ENCODE measurements at regions not wholly inside any gene's neighbourhood (a gene's known extent, or its start where the extent isn't known, plus 50 kb on each side); places are given as distances from the start of the nearest gene placed in this dataset.

DNA sequence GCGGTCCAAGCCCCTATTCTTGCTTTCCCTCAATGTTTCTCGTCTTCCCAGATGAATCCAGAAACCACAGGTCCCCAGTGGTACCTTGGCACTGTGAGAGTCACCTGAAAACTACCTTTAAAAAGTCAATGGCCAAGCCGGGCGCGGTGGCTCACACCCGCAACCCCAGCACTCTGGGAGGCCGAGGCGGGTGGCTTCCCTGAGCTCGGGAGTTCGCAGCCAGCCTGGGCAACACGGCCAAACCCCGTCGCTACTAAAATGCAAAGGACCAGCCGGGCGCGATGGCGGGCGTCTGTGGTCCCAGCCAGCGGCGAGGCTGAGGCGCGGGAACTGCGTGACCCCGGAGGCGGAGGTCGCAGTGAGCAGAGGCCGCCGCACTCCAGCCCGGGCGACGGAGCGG lies 285.9 kb downstream of the CHL1 start:
- TF ChIP-seq, protein P1, sequence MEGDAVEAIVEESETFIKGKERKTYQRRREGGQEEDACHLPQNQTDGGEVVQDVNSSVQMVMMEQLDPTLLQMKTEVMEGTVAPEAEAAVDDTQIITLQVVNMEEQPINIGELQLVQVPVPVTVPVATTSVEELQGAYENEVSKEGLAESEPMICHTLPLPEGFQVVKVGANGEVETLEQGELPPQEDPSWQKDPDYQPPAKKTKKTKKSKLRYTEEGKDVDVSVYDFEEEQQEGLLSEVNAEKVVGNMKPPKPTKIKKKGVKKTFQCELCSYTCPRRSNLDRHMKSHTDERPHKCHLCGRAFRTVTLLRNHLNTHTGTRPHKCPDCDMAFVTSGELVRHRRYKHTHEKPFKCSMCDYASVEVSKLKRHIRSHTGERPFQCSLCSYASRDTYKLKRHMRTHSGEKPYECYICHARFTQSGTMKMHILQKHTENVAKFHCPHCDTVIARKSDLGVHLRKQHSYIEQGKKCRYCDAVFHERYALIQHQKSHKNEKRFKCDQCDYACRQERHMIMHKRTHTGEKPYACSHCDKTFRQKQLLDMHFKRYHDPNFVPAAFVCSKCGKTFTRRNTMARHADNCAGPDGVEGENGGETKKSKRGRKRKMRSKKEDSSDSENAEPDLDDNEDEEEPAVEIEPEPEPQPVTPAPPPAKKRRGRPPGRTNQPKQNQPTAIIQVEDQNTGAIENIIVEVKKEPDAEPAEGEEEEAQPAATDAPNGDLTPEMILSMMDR (IDR thresholded peaks at IDR 0.05; ENCODE audit: borderline replicate concordance, extremely low read depth, low read length, poor library complexity, severe bottlenecking) = no peak
- TF ChIP-seq EZH2 (IDR thresholded peaks at IDR 0.05; ENCODE audit: borderline replicate concordance, low read depth, low read length, severe bottlenecking) = no peak
